ENCODE measurements at regions not wholly inside any gene's neighbourhood (a gene's known extent, or its start where the extent isn't known, plus 50 kb on each side); places are given as distances from the start of the nearest gene placed in this dataset.

DNA sequence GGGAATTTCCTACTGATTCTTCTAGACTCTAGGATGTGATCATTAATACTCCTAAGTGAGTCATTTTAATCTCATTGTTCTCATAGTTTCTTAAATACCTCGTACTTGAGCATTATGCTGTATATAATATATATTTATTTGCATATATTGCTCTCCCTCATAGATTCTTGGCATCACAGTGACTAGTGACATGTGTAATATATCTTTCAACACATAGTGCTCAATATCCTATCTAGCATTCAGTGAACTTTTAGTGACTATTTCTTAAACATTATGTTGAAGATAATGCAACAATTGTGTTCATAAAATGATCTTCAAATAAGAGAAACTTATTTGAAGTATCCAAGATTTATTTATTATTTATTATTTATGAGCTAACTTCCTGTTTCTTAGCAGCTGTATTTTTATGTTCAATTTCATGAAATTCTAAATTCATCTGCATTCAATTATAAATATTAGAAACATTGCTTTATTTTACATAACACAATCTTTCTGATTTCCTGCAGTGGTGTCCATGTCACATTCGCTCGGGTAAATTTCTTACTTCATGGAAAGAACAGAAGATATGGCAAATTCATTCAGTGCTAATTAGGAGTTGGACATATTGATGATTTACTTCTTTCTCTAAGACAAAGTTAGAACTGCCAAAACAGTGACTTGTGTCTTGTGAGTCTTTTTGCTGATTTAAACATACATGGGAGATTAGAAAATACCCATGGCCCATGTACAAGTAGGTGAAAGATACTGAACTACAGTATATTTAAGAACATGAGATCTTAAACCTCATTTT is 1095.5 kb upstream of the IGFBP7 start:
- TF ChIP-seq, protein P1, sequence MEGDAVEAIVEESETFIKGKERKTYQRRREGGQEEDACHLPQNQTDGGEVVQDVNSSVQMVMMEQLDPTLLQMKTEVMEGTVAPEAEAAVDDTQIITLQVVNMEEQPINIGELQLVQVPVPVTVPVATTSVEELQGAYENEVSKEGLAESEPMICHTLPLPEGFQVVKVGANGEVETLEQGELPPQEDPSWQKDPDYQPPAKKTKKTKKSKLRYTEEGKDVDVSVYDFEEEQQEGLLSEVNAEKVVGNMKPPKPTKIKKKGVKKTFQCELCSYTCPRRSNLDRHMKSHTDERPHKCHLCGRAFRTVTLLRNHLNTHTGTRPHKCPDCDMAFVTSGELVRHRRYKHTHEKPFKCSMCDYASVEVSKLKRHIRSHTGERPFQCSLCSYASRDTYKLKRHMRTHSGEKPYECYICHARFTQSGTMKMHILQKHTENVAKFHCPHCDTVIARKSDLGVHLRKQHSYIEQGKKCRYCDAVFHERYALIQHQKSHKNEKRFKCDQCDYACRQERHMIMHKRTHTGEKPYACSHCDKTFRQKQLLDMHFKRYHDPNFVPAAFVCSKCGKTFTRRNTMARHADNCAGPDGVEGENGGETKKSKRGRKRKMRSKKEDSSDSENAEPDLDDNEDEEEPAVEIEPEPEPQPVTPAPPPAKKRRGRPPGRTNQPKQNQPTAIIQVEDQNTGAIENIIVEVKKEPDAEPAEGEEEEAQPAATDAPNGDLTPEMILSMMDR (conservative IDR thresholded peaks at IDR 0.05; ENCODE audit: low read depth in 2 of 2), result no peak
- TF ChIP-seq CREB1 (CRISPR knock-in tag; IDR thresholded peaks at IDR 0.05; ENCODE audit: low read depth) (no peak), EZH2 (IDR thresholded peaks at IDR 0.05; ENCODE audit: low read depth, unreplicated experiment) (no peak), POLR2AphosphoS5 (IDR thresholded peaks at IDR 0.05; ENCODE audit: low read depth) (no peak), EZH2phosphoT487 (IDR thresholded peaks at IDR 0.05; ENCODE audit: unreplicated experiment) (no peak), NANOG (IDR thresholded peaks at IDR 0.05; ENCODE audit: borderline replicate concordance) (no peak), JUNB (IDR thresholded peaks at IDR 0.05; ENCODE audit: unreplicated experiment) (no peak)
- TF ChIP-seq, protein P2, sequence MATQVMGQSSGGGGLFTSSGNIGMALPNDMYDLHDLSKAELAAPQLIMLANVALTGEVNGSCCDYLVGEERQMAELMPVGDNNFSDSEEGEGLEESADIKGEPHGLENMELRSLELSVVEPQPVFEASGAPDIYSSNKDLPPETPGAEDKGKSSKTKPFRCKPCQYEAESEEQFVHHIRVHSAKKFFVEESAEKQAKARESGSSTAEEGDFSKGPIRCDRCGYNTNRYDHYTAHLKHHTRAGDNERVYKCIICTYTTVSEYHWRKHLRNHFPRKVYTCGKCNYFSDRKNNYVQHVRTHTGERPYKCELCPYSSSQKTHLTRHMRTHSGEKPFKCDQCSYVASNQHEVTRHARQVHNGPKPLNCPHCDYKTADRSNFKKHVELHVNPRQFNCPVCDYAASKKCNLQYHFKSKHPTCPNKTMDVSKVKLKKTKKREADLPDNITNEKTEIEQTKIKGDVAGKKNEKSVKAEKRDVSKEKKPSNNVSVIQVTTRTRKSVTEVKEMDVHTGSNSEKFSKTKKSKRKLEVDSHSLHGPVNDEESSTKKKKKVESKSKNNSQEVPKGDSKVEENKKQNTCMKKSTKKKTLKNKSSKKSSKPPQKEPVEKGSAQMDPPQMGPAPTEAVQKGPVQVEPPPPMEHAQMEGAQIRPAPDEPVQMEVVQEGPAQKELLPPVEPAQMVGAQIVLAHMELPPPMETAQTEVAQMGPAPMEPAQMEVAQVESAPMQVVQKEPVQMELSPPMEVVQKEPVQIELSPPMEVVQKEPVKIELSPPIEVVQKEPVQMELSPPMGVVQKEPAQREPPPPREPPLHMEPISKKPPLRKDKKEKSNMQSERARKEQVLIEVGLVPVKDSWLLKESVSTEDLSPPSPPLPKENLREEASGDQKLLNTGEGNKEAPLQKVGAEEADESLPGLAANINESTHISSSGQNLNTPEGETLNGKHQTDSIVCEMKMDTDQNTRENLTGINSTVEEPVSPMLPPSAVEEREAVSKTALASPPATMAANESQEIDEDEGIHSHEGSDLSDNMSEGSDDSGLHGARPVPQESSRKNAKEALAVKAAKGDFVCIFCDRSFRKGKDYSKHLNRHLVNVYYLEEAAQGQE (IDR thresholded peaks at IDR 0.05; ENCODE audit: unreplicated experiment), result no peak
- TF ChIP-seq, protein P3, sequence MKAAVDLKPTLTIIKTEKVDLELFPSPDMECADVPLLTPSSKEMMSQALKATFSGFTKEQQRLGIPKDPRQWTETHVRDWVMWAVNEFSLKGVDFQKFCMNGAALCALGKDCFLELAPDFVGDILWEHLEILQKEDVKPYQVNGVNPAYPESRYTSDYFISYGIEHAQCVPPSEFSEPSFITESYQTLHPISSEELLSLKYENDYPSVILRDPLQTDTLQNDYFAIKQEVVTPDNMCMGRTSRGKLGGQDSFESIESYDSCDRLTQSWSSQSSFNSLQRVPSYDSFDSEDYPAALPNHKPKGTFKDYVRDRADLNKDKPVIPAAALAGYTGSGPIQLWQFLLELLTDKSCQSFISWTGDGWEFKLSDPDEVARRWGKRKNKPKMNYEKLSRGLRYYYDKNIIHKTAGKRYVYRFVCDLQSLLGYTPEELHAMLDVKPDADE (IDR thresholded peaks at IDR 0.05), result no peak

Data from GM23338 (cell line).